ENCODE measurements at regions not wholly inside any gene's neighbourhood (a gene's known extent, or its start where the extent isn't known, plus 50 kb on each side); places are given as distances from the start of the nearest gene placed in this dataset.

DNA sequence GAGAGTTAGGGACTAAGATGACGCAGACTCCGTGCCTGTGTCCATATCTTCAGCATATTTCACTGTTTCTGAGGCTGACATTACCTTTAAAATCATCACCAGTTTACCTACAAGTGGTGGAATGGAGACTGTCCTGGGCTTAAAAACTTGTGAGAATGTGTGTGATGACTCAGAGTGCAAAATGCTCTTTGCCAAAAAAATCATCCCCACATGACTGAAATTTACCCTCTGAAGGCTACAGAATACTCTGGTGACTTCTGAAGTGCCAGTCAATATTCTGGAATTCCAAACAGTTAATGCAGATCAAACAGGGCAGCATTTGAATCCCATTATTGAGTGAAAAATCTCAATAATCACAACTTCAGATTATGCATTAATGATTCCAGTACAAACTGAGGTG lies 901.4 kb downstream of the EFNB2 start:
- Histone ChIP-seq H2BK12ac (ENCODE audit: low read depth, low read length) (no peak overlapping the region), H3K79me2 (ENCODE audit: control insufficient read depth in 1 of 2, insufficient read depth in 2 of 2, low read length in 2 of 2) (no peaks in the 10 kb centered on the region), H4K20me1 (replicated peaks in 1 of 2; ENCODE audit: control insufficient read depth in 1 of 2, insufficient read depth in 2 of 2, low read length in 2 of 2) (no peaks in the 10 kb centered on the region), H3K27me3 (replicated peaks in 1 of 4; ENCODE audit: control insufficient read depth in 3 of 4, extremely low read depth in 1 of 4, insufficient read depth in 3 of 4, low read length in 3 of 4) (no peaks in the 10 kb centered on the region), H2AFZ (ENCODE audit: low read length) (no peak overlapping the region), H3K18ac (ENCODE audit: extremely low read depth, low read length) (no peak overlapping the region), H3K9me3 (ENCODE audit: insufficient read depth in 2 of 2, low read depth in 1 of 2, low read length in 1 of 2) (no peaks in the 10 kb centered on the region), H4K91ac (replicated peaks; ENCODE audit: insufficient read length, low read length) (no peak overlapping the region), H3K9ac (replicated peaks in 1 of 4; ENCODE audit: extremely low read depth in 1 of 4, low read depth in 3 of 4, low read length in 3 of 4) (no peak overlapping the region), H2BK20ac (ENCODE audit: low read length) (no peak overlapping the region), H3K4me3 (ENCODE audit: extremely low read depth in 1 of 4, insufficient read depth in 2 of 4, low read depth in 3 of 4, low read length in 4 of 4) (no peak overlapping the region), H3K4ac (replicated peaks; ENCODE audit: insufficient read length, low read depth, low read length) (no peak overlapping the region), H3K56ac (replicated peaks; ENCODE audit: insufficient read length, low read depth, low read length) (no peak overlapping the region), H2AK5ac (ENCODE audit: low read depth, low read length) (no peak overlapping the region), H3K14ac (ENCODE audit: insufficient read length) (no peak overlapping the region), H3K23me2 (ENCODE audit: low read depth, low read length) (no peaks in the 10 kb centered on the region), H3K4me1 (replicated peaks in 1 of 4; ENCODE audit: control insufficient read depth in 3 of 4, insufficient read depth in 4 of 4, low read length in 3 of 4) (no peaks in the 10 kb centered on the region), H4K8ac (ENCODE audit: extremely low read depth, insufficient read depth, low read length) (no peak overlapping the region), H3K36me3 (ENCODE audit: control insufficient read depth in 2 of 4, insufficient read depth in 4 of 4, low read length in 3 of 4) (no peaks in the 10 kb centered on the region), H2BK15ac (ENCODE audit: low read length) (no peak overlapping the region), H3K4me2 (ENCODE audit: insufficient read depth in 1 of 2, low read depth in 2 of 2, low read length in 2 of 2) (no peak overlapping the region), H2BK120ac (replicated peaks; ENCODE audit: low read depth, low read length) (no peak overlapping the region), H2BK5ac (ENCODE audit: low read depth, low read length) (no peak overlapping the region), H3K27ac (ENCODE audit: low read depth, low read length) (no peak overlapping the region), H4K5ac (ENCODE audit: insufficient read length, low read depth, low read length) (no peak overlapping the region), H3K79me1 (ENCODE audit: low read depth, low read length) (no peaks in the 10 kb centered on the region), H3K23ac (ENCODE audit: insufficient read length) (no peak overlapping the region)
- DNase-seq (ENCODE audit: low read depth in 1 of 2, low spot score in 2 of 2): no peak
- FAIRE-seq: no peak
- CTCF ChIA-PET (ENCODE audit: partially characterized antibody): no interaction called here
- 91% methylated on average over 2 of the region's 2 CpGs; no CpG with 5 or more reads in 1 of the 2 experiments for WGBS, 2 experiments (ENCODE audit: extremely low coverage in 1 of 2, insufficient coverage in 1 of 2, insufficient read length in 1 of 2, insufficient replicate concordance in 2 of 2, low coverage in 1 of 2, low lambda C conversion rate in 2 of 2, missing lambda C conversion rate in 1 of 2)
- TF ChIP-seq KDM1A (IDR thresholded peaks at IDR 0.05; ENCODE audit: borderline replicate concordance, low read length): no peak
- no peak for TF ChIP-seq YY1 (IDR thresholded peaks at IDR 0.05; ENCODE audit: low read depth, low read length)
- no peak for TF ChIP-seq EP300 (IDR thresholded peaks at IDR 0.05; ENCODE audit: borderline replicate concordance in 1 of 2, low read depth in 2 of 2, low read length in 2 of 2)
- TF ChIP-seq BCL11A (IDR thresholded peaks at IDR 0.05; ENCODE audit: low read depth in 2 of 2, low read length in 2 of 2): no peak
- TF ChIP-seq KDM5A (IDR thresholded peaks at IDR 0.05; ENCODE audit: low read length): no peak
- TF ChIP-seq SIN3A (conservative IDR thresholded peaks at IDR 0.05 in 1 of 2, IDR thresholded peaks at IDR 0.05 in 1 of 2; ENCODE audit: low read depth in 1 of 2, low read length in 2 of 2): no peak
- no peak for TF ChIP-seq GABPA (IDR thresholded peaks at IDR 0.05; ENCODE audit: borderline replicate concordance, insufficient read depth, low read length)
- no peak for TF ChIP-seq FOSL1 (IDR thresholded peaks at IDR 0.05; ENCODE audit: insufficient read depth, low read depth, low read length)
- TF ChIP-seq CTBP2 (IDR thresholded peaks at IDR 0.05; ENCODE audit: borderline replicate concordance, insufficient read depth, insufficient read length, low read length): no peak
- TF ChIP-seq NANOG (IDR thresholded peaks at IDR 0.05; ENCODE audit: insufficient read depth, low read depth, low read length, poor library complexity, severe bottlenecking): no peak
- TF ChIP-seq CBX5 (IDR thresholded peaks at IDR 0.05; ENCODE audit: low read depth, low read length): no peak
- TF ChIP-seq CBX8 (IDR thresholded peaks at IDR 0.05; ENCODE audit: borderline replicate concordance, low read depth, low read length): no peak
- POLR2A ChIA-PET (ENCODE audit: partially characterized antibody): no interaction called here
